Testis (tissue), 2 donors: ENCODE measurements at regions not wholly inside any gene's neighbourhood (a gene's known extent, or its start where the extent isn't known, plus 50 kb on each side); places are given as distances from the start of the nearest gene placed in this dataset.

ENCODE experiments used
- DNase-seq: peaks from one replicate; pipeline ENCODE4 v3.0.0-alpha.2; 2019
- H3K27ac ChIP-seq, 2 donors: fragments of 200-600 bp; sonication (generic); one replicate each; pipeline ENCODE4 v1.5.1; 2019
- H3K27me3 ChIP-seq: fragments of 200-600 bp; sonication (generic); one replicate; pipeline ENCODE4 v1.5.1; 2019
- H3K36me3 ChIP-seq: fragments of 200-600 bp; sonication (generic); one replicate; pipeline ENCODE4 v1.5.1; 2017; ENCODE audit warnings: low read depth; ENCODE audit errors: missing control alignments
- H3K4me1 ChIP-seq: fragments of 200-600 bp; sonication (generic); one replicate; pipeline ENCODE4 v1.5.1; 2019
- H3K4me3 ChIP-seq, 2 donors: fragments of 200-600 bp; sonication (generic); one replicate each; pipeline ENCODE4 v1.5.1; 2017 to 2019
- H3K9me3 ChIP-seq: fragments of 200-600 bp; sonication (generic); one replicate; pipeline ENCODE4 v1.5.1; 2017
- CTCF ChIP-seq, 3 experiments: fragments of 450-650 bp in 2 of 3; fragments of 200-600 bp in 1 of 3; sonication (generic) in 1 of 3; IDR thresholded peaks; one replicate each; pipeline ENCODE4 v1.5.1; 2016 to 2019; ENCODE audit warnings: antibody characterized with exemption in 3 of 3, mild to moderate bottlenecking in 2 of 3, moderate library complexity in 1 of 3
- POLR2A ChIP-seq: fragments of 450-650 bp; IDR thresholded peaks from one replicate; pipeline ENCODE4 v1.6.1; 2017; ENCODE audit warnings: antibody characterized with exemption, mild to moderate bottlenecking, moderate library complexity
- WGBS, 2 donors: methylation state at CpG; one replicate each; pipeline ENCODE4 v1.1.5; 2018; 5-methylcytosine and 5-hydroxymethylcytosine counted together
- intact Hi-C: fragments of 100-400 bp; cut with DNase I; formaldehyde crosslinking; loops from one replicate; pipeline ENCODE4 v1.15.1; 2023; ENCODE audit warnings: low total_unique reads

GRCh38 chr18:27430595-27430994 is 245.5 kb upstream of the CHST9 start:
- Histone ChIP-seq H3K4me3 (no peak overlapping the region), H3K27me3 (no peaks in the 10 kb centered on the region), H3K4me1 (no peaks in the 10 kb centered on the region), H3K36me3 (no peaks in the 10 kb centered on the region), H3K27ac (no peak overlapping the region), H3K9me3 (no peaks in the 10 kb centered on the region)
- no peak for DNase-seq
- intact Hi-C loops, result no loop called here
- 94 to 98% methylated on average over 2 of the region's 2 CpGs for WGBS, 2 donors
- TF ChIP-seq CTCF (IDR thresholded peaks at IDR 0.05), result no peak
- TF ChIP-seq POLR2A, result no peak

GRCh38 chr18:27428716-27429475 is 243.8 kb upstream of the CHST9 start:
- Histone ChIP-seq H3K4me3 (no peak overlapping the region), H3K27me3 (no peaks in the 10 kb centered on the region), H3K4me1 (no peaks in the 10 kb centered on the region), H3K9me3 (no peaks in the 10 kb centered on the region), H3K36me3 (no peaks in the 10 kb centered on the region), H3K27ac (no peak overlapping the region)
- TF ChIP-seq POLR2A (no peak), CTCF (IDR thresholded peaks at IDR 0.05) (no peak)
- intact Hi-C loops, result no loop called here
- no peak for DNase-seq
- 96 to 100% methylated on average over 1 to 2 of the region's 2 CpGs for WGBS, 2 donors

- H3K27ac ChIP-seq, result no peak overlapping the region
- no peaks in the 10 kb centered on the region for H3K36me3 ChIP-seq
- no peak for TF ChIP-seq POLR2A
- TF ChIP-seq CTCF (IDR thresholded peaks at IDR 0.05), result no peak
- no peaks in the 10 kb centered on the region for H3K4me1 ChIP-seq
- 70 to 97% methylated on average over 1 to 2 of the region's 2 CpGs for WGBS, 2 donors
- no peak for DNase-seq
- no peaks in the 10 kb centered on the region for H3K27me3 ChIP-seq
- intact Hi-C loops, result no loop called here
- H3K4me3 ChIP-seq, result no peak overlapping the region
- H3K9me3 ChIP-seq, result no peaks in the 10 kb centered on the region
These were observed 243.0 kb upstream of the CHST9 start for GRCh38 chr18:27428120-27428519.

- H3K27me3 ChIP-seq, result no peaks in the 10 kb centered on the region
- no peak overlapping the region for H3K27ac ChIP-seq
- 90 to 95% methylated on average over 3 of the region's 3 CpGs for WGBS, 2 donors
- no peaks in the 10 kb centered on the region for H3K4me1 ChIP-seq
- intact Hi-C loops, result no loop called here
- no peaks in the 10 kb centered on the region for H3K36me3 ChIP-seq
- H3K4me3 ChIP-seq, result no peak overlapping the region
- DNase-seq, result no peak
- no peak for TF ChIP-seq POLR2A
- H3K9me3 ChIP-seq, result no peaks in the 10 kb centered on the region
These were observed 238.5 kb upstream of the CHST9 start for GRCh38 chr18:27423581-27423980.

- H3K27me3 ChIP-seq, result no peaks in the 10 kb centered on the region
- WGBS, 2 donors, result 90 to 92% methylated on average over 2 of the region's 2 CpGs
These were observed 234.5 kb upstream of the CHST9 start for GRCh38 chr18:27419646-27420045.

More at GRCh38 chr18:27419646-27420045, 234.5 kb upstream of the CHST9 start:
- no peaks in the 10 kb centered on the region for H3K36me3 ChIP-seq
- DNase-seq, result no peak
- TF ChIP-seq POLR2A, result no peak
- TF ChIP-seq CTCF (IDR thresholded peaks at IDR 0.05), result no peak
- H3K4me1 ChIP-seq, result no peaks in the 10 kb centered on the region
- intact Hi-C loops, result no loop called here
- H3K4me3 ChIP-seq, result no peak overlapping the region
- H3K9me3 ChIP-seq, result no peaks in the 10 kb centered on the region
- H3K27ac ChIP-seq, result no peak overlapping the region
